A549 (cell line): ENCODE measurements at regions not wholly inside any gene's neighbourhood (a gene's known extent, or its start where the extent isn't known, plus 50 kb on each side); places are given as distances from the start of the nearest gene placed in this dataset.

Experiments used
- CBX8 ChIP-seq: fragments of 200-600 bp; sonication (generic); IDR thresholded peaks from 2 replicates; pipeline ENCODE4 v1.6.1; 2016
- CEBPB ChIP-seq, 2 experiments: fragments of >200 bp in 1 of 2; sonication (Bioruptor Twin) in 1 of 2; formaldehyde crosslinking in 1 of 2; IDR thresholded peaks; 2 replicates each; pipeline ENCODE4 v1.6.1; 2012 to 2016
- CHD2 ChIP-seq: fragments of 150-350 bp; IDR thresholded peaks from 2 replicates; pipeline ENCODE4 v1.6.1; 2014; ENCODE audit warnings: low read length; ENCODE audit not compliant: partially characterized antibody
- EP300 ChIP-seq, 2 experiments: fragments of >200 bp; sonication (Bioruptor Twin); formaldehyde crosslinking; IDR thresholded peaks; 2 replicates in 1 of 2; 3 replicates in 1 of 2; pipeline ENCODE4 v1.6.1; 2016 to 2017
- FOXS1 ChIP-seq: fragments of 250-450 bp; sonication (Bioruptor Pico); IDR thresholded peaks from 2 replicates; pipeline ENCODE4 v1.5.0; 2020; ENCODE audit warnings: mild to moderate bottlenecking, moderate library complexity
- KDM1A ChIP-seq: fragments of 200-600 bp; sonication (generic); IDR thresholded peaks from 2 replicates; pipeline ENCODE4 v1.6.1; 2016; ENCODE audit warnings: low read depth, mild to moderate bottlenecking
- MYC ChIP-seq: IDR thresholded peaks from 2 replicates; pipeline ENCODE4 v1.6.1; 2012; ENCODE audit warnings: mild to moderate bottlenecking, inconsistent platforms, low read length, improper control_type of control experiment, borderline replicate concordance
- POLR2A ChIP-seq: IDR thresholded peaks from 2 replicates; pipeline ENCODE4 v1.6.1; 2012; ENCODE audit warnings: mild to moderate bottlenecking, low read length
- SMC3 ChIP-seq: fragments of >200 bp; sonication (Bioruptor Twin); formaldehyde crosslinking; IDR thresholded peaks from 3 replicates; pipeline ENCODE4 v1.6.1; 2018; ENCODE audit warnings: inconsistent platforms
- TF ChIP-seq, protein P1 (sequence below): fragments of >200 bp; sonication (Bioruptor Twin); formaldehyde crosslinking; IDR thresholded peaks from 3 replicates; pipeline ENCODE4 v1.5.1; 2016
- TF ChIP-seq, protein P2 (sequence below): fragments of 200-600 bp; sonication (generic); IDR thresholded peaks from 2 replicates; pipeline ENCODE4 v1.6.1; 2016; ENCODE audit warnings: antibody characterized with exemption, mild to moderate bottlenecking, moderate library complexity
- TF ChIP-seq, protein P3 (sequence below): fragments of 450-650 bp; IDR thresholded peaks from 2 replicates; pipeline ENCODE4 v1.6.1; 2014; ENCODE audit warnings: antibody characterized with exemption
- TF ChIP-seq, protein P4 (sequence below): IDR thresholded peaks from 2 replicates; pipeline ENCODE4 v1.6.1; 2012; ENCODE audit warnings: low read depth, borderline replicate concordance

DNA sequence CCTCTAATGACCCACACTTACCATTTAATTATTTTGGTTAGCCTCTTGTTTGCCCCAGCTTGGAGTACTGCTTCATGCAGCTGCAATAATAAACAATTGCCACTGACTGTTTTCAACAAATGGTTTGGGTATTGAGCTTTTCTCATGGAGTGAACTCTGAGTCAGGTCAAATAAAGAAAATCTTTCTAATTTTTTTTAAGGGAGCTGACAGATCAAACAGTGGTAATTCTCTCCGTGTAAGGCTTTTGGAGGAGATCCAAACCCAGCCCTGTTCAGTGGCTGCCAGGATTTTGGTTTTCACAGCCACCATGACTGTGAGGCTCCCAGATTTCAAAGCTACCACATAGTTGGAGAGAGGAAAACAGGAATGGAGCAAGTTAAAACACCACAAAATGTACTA is 110.7 kb upstream of the EFNA5 start:
- TF ChIP-seq, protein P1, sequence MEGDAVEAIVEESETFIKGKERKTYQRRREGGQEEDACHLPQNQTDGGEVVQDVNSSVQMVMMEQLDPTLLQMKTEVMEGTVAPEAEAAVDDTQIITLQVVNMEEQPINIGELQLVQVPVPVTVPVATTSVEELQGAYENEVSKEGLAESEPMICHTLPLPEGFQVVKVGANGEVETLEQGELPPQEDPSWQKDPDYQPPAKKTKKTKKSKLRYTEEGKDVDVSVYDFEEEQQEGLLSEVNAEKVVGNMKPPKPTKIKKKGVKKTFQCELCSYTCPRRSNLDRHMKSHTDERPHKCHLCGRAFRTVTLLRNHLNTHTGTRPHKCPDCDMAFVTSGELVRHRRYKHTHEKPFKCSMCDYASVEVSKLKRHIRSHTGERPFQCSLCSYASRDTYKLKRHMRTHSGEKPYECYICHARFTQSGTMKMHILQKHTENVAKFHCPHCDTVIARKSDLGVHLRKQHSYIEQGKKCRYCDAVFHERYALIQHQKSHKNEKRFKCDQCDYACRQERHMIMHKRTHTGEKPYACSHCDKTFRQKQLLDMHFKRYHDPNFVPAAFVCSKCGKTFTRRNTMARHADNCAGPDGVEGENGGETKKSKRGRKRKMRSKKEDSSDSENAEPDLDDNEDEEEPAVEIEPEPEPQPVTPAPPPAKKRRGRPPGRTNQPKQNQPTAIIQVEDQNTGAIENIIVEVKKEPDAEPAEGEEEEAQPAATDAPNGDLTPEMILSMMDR: no peak
- no peak for TF ChIP-seq CEBPB (IDR thresholded peaks at IDR 0.05)
- no peak for TF ChIP-seq FOXS1 (CRISPR knock-in tag)
- no peak for TF ChIP-seq MYC
- TF ChIP-seq CBX8: no peak
- TF ChIP-seq, protein P2, sequence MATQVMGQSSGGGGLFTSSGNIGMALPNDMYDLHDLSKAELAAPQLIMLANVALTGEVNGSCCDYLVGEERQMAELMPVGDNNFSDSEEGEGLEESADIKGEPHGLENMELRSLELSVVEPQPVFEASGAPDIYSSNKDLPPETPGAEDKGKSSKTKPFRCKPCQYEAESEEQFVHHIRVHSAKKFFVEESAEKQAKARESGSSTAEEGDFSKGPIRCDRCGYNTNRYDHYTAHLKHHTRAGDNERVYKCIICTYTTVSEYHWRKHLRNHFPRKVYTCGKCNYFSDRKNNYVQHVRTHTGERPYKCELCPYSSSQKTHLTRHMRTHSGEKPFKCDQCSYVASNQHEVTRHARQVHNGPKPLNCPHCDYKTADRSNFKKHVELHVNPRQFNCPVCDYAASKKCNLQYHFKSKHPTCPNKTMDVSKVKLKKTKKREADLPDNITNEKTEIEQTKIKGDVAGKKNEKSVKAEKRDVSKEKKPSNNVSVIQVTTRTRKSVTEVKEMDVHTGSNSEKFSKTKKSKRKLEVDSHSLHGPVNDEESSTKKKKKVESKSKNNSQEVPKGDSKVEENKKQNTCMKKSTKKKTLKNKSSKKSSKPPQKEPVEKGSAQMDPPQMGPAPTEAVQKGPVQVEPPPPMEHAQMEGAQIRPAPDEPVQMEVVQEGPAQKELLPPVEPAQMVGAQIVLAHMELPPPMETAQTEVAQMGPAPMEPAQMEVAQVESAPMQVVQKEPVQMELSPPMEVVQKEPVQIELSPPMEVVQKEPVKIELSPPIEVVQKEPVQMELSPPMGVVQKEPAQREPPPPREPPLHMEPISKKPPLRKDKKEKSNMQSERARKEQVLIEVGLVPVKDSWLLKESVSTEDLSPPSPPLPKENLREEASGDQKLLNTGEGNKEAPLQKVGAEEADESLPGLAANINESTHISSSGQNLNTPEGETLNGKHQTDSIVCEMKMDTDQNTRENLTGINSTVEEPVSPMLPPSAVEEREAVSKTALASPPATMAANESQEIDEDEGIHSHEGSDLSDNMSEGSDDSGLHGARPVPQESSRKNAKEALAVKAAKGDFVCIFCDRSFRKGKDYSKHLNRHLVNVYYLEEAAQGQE: no peak
- no peak for TF ChIP-seq POLR2A
- TF ChIP-seq, protein P3, sequence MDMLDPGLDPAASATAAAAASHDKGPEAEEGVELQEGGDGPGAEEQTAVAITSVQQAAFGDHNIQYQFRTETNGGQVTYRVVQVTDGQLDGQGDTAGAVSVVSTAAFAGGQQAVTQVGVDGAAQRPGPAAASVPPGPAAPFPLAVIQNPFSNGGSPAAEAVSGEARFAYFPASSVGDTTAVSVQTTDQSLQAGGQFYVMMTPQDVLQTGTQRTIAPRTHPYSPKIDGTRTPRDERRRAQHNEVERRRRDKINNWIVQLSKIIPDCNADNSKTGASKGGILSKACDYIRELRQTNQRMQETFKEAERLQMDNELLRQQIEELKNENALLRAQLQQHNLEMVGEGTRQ: no peak
- TF ChIP-seq CHD2: no peak
- TF ChIP-seq, protein P4, sequence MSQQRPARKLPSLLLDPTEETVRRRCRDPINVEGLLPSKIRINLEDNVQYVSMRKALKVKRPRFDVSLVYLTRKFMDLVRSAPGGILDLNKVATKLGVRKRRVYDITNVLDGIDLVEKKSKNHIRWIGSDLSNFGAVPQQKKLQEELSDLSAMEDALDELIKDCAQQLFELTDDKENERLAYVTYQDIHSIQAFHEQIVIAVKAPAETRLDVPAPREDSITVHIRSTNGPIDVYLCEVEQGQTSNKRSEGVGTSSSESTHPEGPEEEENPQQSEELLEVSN: no peak
- no peak for TF ChIP-seq KDM1A
- TF ChIP-seq EP300 (IDR thresholded peaks at IDR 0.05): no peak
- TF ChIP-seq SMC3: no peak
